Natural killer cell (primary cell): ENCODE measurements at regions not wholly inside any gene's neighbourhood (a gene's known extent, or its start where the extent isn't known, plus 50 kb on each side); places are given as distances from the start of the nearest gene placed in this dataset.
"Not testable (repeated sequence)": the region's sequence is repeated elsewhere in the genome, so short reads cannot be mapped to it uniquely, and the experiment has no call there.

ENCODE experiments used
- ATAC-seq, 3 donors: fragments of 150-1000 bp in 2 of 3; fragments of 200-7000 bp in 1 of 3; cut with Tn5 transposase; 1 replicate in 1 of 3; 2 replicates in 2 of 3; pipeline ENCODE4 v1.10.0; 2021; ENCODE audit warnings: mild to moderate bottlenecking in 2 of 3, moderate library complexity in 2 of 3
- DNase-seq, 2 donors: peaks; one replicate each; pipeline versions ENCODE4 v3.0.0 to v3.0.0-alpha.2; 2013 to 2021; ENCODE audit warnings: mixed read lengths in 1 of 2
- H3K27ac ChIP-seq: one replicate; pipeline ENCODE4 v1.5.1; 2013; ENCODE audit warnings: mild to moderate bottlenecking, low read length
- H3K27me3 ChIP-seq: one replicate; pipeline ENCODE4 v1.6.1; 2013; ENCODE audit warnings: low read length; ENCODE audit not compliant: control insufficient read depth, insufficient read depth
- H3K36me3 ChIP-seq: one replicate; pipeline ENCODE4 v1.6.1; 2013; ENCODE audit warnings: low read length; ENCODE audit not compliant: control insufficient read depth, insufficient read depth
- H3K4me1 ChIP-seq: one replicate; pipeline ENCODE4 v1.6.1; 2013; ENCODE audit warnings: low read length; ENCODE audit not compliant: control insufficient read depth, insufficient read depth
- H3K4me3 ChIP-seq: one replicate; pipeline ENCODE4 v1.5.1; 2013; ENCODE audit warnings: low read length
- H3K9me3 ChIP-seq: one replicate; pipeline ENCODE4 v1.6.1; 2013; ENCODE audit warnings: low read length; ENCODE audit not compliant: control insufficient read depth, insufficient read depth
- H3K27ac Mint-ChIP-seq, 2 donors: one replicate each; pipeline ENCODE4 v1.8.0; 2022; ENCODE audit warnings: mild to moderate bottlenecking in 2 of 2, mixed read lengths in 2 of 2, moderate library complexity in 1 of 2
- H3K27me3 Mint-ChIP-seq, 2 donors: one replicate each; pipeline ENCODE4 v1.8.0; 2022; ENCODE audit warnings: low read depth in 2 of 2, mixed read lengths in 2 of 2
- H3K36me3 Mint-ChIP-seq: one replicate; pipeline ENCODE4 v1.8.0; 2022; ENCODE audit warnings: mixed read lengths
- H3K4me1 Mint-ChIP-seq, 2 donors: one replicate each; pipeline ENCODE4 v1.8.0; 2022; ENCODE audit warnings: mixed read lengths in 2 of 2
- H3K4me3 Mint-ChIP-seq: one replicate; pipeline ENCODE4 v1.8.0; 2022; ENCODE audit warnings: mild to moderate bottlenecking, moderate library complexity, mixed read lengths
- H3K9me3 Mint-ChIP-seq, 2 donors: one replicate each; pipeline ENCODE4 v1.8.0; 2022; ENCODE audit warnings: mixed read lengths in 2 of 2
- WGBS: methylation state at CpG from one replicate; pipeline ENCODE4 v1.1.7; 2013; ENCODE audit warnings: missing lambda C conversion rate; ENCODE audit not compliant: insufficient coverage; 5-methylcytosine and 5-hydroxymethylcytosine counted together
- intact Hi-C: fragments of 100-400 bp; cut with micrococcal nuclease; formaldehyde crosslinking; loops from one replicate; pipeline ENCODE4 v1.14.2; 2022
- TF ChIP-seq, protein P1 (sequence below): fragments of 200-600 bp; IDR thresholded peaks from one replicate; pipeline ENCODE4 v1.8.0; 2022; ENCODE audit warnings: antibody characterized with exemption

- intact Hi-C loops = no loop called here
- Mint-ChIP-seq H3K4me3 (no peak overlapping the region), H3K36me3 (no peaks in the 10 kb centered on the region), H3K9me3 (peaks cover 0 to 3% of the 10 kb centered on the region in 2 donors), H3K4me1 (no peaks in the 10 kb centered on the region), H3K27me3 (peaks cover 0 to 2% of the 10 kb centered on the region in 2 donors), H3K27ac (no peak overlapping the region)
- Histone ChIP-seq H3K4me3 (no peak overlapping the region), H3K36me3 (no peaks in the 10 kb centered on the region), H3K9me3 (no peaks in the 10 kb centered on the region), H3K27ac (no peak overlapping the region), H3K27me3 (no peaks in the 10 kb centered on the region), H3K4me1 (no peaks in the 10 kb centered on the region)
- WGBS = 64% methylated on average over 1 of the region's 1 CpG
- ATAC-seq (no peak), DNase-seq (no peak)
- TF ChIP-seq, protein P1, sequence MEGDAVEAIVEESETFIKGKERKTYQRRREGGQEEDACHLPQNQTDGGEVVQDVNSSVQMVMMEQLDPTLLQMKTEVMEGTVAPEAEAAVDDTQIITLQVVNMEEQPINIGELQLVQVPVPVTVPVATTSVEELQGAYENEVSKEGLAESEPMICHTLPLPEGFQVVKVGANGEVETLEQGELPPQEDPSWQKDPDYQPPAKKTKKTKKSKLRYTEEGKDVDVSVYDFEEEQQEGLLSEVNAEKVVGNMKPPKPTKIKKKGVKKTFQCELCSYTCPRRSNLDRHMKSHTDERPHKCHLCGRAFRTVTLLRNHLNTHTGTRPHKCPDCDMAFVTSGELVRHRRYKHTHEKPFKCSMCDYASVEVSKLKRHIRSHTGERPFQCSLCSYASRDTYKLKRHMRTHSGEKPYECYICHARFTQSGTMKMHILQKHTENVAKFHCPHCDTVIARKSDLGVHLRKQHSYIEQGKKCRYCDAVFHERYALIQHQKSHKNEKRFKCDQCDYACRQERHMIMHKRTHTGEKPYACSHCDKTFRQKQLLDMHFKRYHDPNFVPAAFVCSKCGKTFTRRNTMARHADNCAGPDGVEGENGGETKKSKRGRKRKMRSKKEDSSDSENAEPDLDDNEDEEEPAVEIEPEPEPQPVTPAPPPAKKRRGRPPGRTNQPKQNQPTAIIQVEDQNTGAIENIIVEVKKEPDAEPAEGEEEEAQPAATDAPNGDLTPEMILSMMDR = no peak
These were observed 69.3 kb upstream of the WARS2 start for GRCh38 chr1:119209596-119210295.

DNA sequence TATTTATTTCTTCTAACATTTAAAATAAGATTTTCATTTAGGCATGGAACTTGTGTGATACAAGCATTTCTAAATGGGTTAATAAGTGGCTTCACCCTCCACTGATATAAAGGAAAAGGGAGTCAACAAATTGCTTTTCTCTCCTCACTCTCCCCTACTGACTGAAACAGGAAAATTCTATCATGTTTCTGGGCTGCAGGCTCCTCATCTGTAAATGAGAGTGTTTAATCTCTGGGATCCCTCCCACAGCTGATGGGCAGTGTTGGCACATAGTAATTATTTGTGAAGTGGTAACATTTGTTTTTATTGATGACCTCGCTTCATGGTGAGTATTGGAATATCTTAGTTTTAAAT, 69.8 kb upstream of the WARS2 start:
- Mint-ChIP-seq H3K9me3 (peaks cover 0 to 3% of the 10 kb centered on the region in 2 donors), H3K27me3 (peaks cover 0 to 2% of the 10 kb centered on the region in 2 donors), H3K4me3 (no peak overlapping the region), H3K27ac (no peak overlapping the region), H3K4me1 (no peaks in the 10 kb centered on the region), H3K36me3 (no peaks in the 10 kb centered on the region)
- Histone ChIP-seq H3K4me3 (no peak overlapping the region), H3K27me3 (no peaks in the 10 kb centered on the region), H3K4me1 (no peaks in the 10 kb centered on the region), H3K9me3 (no peaks in the 10 kb centered on the region), H3K36me3 (no peaks in the 10 kb centered on the region), H3K27ac (no peak overlapping the region)
- DNase-seq (no peak), ATAC-seq (no peak)
- WGBS = no CpG with 5 or more reads among the region's 1 CpG
- intact Hi-C loops = no loop called here
- TF ChIP-seq, protein P1 = no peak

GRCh38 chr1:119213213-119213612, 72.8 kb upstream of the WARS2 start:
- H3K27me3 ChIP-seq, H3K9me3 ChIP-seq, H3K4me1 Mint-ChIP-seq, H3K36me3 Mint-ChIP-seq, H3K36me3 ChIP-seq, intact Hi-C loops, ATAC-seq, DNase-seq, H3K4me3 Mint-ChIP-seq, H3K27ac ChIP-seq, H3K4me1 ChIP-seq, H3K27ac Mint-ChIP-seq, H3K4me3 ChIP-seq, H3K27me3 Mint-ChIP-seq, H3K9me3 Mint-ChIP-seq: not testable (repeated sequence)
- WGBS = no CpG with 5 or more reads among the region's 1 CpG

- H3K9me3 ChIP-seq, H3K27ac Mint-ChIP-seq, ATAC-seq, H3K4me3 Mint-ChIP-seq, DNase-seq, H3K36me3 Mint-ChIP-seq, intact Hi-C loops, H3K27me3 Mint-ChIP-seq, H3K4me1 ChIP-seq, H3K27ac ChIP-seq, H3K9me3 Mint-ChIP-seq, H3K4me3 ChIP-seq, H3K36me3 ChIP-seq, H3K4me1 Mint-ChIP-seq, H3K27me3 ChIP-seq: not testable (repeated sequence)
- WGBS = 93% methylated on average over 6 of the region's 6 CpGs
These were observed 74.5 kb upstream of the WARS2 start for GRCh38 chr1:119214961-119215360.
